Suppressor macrophage treated with lipopolysaccharide for 4 hours (primary cell): ENCODE measurements at regions not wholly inside any gene's neighbourhood (a gene's known extent, or its start where the extent isn't known, plus 50 kb on each side); places are given as distances from the start of the nearest gene placed in this dataset.

Experiments
- DNase-seq: peaks from one replicate; pipeline ENCODE4 v3.0.0-alpha.2; 2020

DNA sequence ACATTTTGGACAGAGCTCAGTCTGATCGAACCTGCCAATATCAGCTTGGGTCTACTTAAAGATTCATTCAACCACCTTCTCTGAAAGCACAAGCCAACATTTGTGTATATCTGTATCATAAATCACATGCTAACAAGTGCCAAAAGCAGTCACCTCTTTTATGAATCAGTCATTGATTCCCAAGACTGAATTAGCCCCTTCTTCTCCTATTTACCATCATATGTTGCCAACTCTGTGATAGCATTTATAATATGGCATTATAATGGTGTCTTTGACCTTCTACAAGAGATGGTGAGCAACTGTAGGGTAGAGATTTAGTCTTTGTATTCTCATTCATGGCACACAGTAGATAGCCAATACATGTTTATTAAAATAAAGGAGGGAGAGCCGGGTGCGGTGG lies 61.4 kb downstream of the DDX53 start:
- DNase-seq: no peak

GRCh38 chrX:23062359-23062758 lies 62.6 kb downstream of the DDX53 start:
- DNase-seq: no peak

DNA sequence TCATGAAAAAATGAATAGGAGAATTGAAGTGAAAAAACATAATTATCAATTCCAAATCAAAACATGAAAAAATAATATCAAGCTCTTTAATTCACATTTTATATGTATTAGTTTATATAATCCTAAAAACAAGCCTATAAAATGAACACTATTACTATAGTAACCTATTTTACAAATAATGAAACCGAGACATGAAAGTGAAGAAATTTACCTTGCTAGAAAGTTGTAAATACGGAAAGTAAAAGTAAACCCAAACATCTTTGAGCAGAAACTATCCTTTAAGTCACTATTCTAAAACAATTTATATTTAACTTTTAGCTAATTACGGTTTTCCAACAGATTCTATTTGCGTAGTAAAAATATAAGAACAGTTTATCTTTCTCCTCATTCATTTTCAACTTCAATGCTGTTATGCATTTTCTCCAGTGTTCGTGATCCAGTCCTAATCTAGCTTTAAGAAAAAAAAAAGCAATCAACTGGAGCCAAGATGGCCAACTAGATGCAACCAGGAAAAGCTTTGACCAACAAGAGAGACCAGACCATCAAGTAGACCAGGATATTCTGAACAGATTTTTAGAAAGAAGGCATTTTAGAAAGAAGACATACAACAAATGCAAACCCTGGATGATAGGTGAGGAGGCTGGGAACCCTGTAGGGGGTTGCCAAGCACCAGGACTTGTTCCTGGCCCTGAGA lies 67.0 kb downstream of the DDX53 start:
- no peak for DNase-seq

DNA sequence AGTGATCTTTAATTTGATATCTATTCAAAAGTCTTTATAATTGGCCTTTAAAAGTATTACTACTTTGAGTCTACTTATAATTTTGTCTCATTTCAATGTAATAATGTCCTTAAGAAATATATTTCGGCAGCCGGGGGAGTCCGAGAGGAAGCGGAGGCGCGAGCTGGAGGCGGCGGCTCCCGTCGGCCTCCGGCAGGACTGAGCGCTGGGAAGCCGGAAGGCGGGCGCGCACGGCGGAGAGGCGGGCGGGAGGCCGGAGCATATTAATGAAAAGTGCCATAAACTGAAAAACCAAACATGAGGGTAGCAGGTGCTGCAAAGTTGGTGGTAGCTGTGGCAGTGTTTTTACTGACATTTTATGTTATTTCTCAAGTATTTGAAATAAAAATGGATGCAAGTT lies 75.7 kb downstream of the DDX53 start:
- peak; percentile 1 for DNase-seq

- no peak for DNase-seq
Observed at GRCh38 chrX:23079347-23079746, 79.6 kb downstream of the DDX53 start.

- DNase-seq: no peak
Observed at GRCh38 chrX:23100826-23101225, 101.1 kb downstream of the DDX53 start.

GRCh38 chrX:23103546-23103945 lies 103.8 kb downstream of the DDX53 start:
- no peak for DNase-seq

GRCh38 chrX:23114241-23114640 lies 114.5 kb downstream of the DDX53 start:
- DNase-seq: no peak

DNA sequence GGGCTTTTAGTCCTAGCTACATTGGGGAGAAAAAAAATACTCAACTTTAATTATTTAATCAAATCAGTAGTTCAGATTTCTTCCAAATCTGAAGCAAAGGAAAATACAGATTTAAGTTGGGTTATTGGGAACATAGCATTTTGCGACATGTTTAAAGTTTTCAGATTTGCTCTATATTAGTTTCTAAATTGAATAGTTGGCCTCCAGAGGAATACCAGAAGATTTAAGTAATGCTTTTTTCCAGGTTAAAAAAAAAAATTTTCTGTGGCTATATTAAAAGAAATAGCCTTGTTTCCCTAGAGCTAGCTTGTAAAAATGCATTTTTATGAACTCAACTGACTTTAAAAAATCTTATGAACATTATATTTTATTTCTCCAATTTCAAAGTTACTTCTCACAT lies 115.9 kb downstream of the DDX53 start:
- DNase-seq: no peak

GRCh38 chrX:23118163-23118562 lies 118.4 kb downstream of the DDX53 start:
- DNase-seq: no peak

DNA sequence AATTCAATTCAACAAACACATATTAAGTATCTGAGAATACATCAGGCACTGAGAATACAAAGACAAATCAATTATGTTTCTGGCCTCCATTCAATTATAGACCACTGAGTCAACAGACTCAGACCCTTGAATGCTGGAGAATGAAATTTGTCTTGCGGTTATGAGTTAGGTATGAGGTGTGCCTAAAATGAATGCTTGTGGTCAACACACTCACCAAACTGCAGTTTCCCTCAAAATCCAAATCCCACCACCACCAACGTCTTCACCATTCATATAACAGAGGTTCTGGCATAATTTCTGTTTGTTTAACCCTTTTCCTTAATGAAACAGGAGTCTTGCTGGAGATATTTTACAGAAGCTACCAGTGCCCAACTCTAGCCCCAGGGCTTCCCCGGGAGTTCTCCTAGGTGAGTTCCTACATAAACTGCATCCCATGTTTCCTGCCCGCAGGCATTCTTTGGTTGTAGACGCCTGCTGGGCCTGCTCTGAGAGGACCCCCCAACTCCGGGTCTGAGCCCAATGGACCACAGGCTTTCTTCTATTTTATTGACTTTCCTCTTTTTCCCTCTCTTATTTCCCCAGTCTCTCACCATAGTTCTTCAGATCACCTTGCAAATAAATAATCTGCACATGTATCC lies 119.2 kb downstream of the DDX53 start:
- DNase-seq: no peak

- no peak for DNase-seq
Observed at GRCh38 chrX:23127586-23127985, 127.8 kb downstream of the DDX53 start.

- no peak for DNase-seq
Observed at GRCh38 chrX:23133551-23133950, 133.8 kb downstream of the DDX53 start.

DNA sequence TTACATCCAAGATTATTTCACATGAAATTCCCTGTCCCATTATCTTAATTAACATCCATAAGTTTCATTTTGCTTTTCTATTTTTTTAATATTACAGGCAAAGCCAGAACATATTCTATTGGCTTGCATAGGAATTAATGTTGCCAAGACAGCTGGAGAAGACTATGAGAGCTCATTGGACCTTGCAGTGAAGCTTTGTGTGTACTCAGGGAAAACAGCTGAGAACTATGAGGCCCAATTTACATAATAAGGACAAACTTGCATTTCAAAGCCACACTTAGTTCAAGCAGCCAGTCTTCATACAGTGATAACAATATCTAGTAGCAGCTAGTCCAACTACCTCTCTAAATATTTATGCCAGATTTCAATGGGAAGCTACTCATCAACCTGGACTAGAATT lies 134.4 kb downstream of the DDX53 start:
- no peak for DNase-seq

- DNase-seq: no peak
Observed at GRCh38 chrX:23136816-23137215, 137.1 kb downstream of the DDX53 start.

GRCh38 chrX:23168291-23168690 lies 166.4 kb upstream of the PTCHD1 start:
- no peak for DNase-seq

- DNase-seq: no peak
Observed at GRCh38 chrX:23185951-23186350, 148.7 kb upstream of the PTCHD1 start.

GRCh38 chrX:23187819-23188218 lies 146.8 kb upstream of the PTCHD1 start:
- DNase-seq: no peak

DNA sequence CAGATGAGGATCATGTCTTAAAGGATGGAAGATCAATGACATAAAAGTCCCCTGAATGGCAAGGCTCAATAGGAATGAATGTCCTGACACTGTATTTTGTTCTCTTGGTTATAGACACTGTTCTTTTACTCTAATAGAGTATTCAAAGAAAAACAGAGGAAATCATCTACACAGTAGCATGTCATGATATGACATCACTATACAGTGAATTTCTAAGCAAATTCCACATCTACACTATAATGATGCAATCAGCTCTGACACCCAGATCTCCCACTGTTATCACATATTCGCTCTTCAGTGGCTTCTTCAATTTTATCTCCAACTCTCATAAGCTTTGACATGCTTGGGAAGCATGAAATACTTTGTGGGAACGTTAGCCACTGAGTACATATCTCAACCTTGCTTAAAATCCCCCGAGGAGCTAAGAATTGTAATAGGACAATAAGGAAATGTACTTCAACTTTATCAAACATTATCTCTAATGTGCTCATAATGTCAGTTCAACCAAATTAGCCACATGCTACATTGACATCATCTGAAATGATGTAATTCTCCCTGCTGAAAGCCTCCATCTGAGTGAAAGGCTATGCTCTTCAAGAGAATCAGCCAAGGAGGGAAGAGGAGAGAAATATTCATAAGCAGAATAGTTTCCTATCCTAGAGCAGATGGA lies 139.6 kb upstream of the PTCHD1 start:
- no peak for DNase-seq

- DNase-seq: no peak
Observed at GRCh38 chrX:23195761-23196160, 138.9 kb upstream of the PTCHD1 start.

DNA sequence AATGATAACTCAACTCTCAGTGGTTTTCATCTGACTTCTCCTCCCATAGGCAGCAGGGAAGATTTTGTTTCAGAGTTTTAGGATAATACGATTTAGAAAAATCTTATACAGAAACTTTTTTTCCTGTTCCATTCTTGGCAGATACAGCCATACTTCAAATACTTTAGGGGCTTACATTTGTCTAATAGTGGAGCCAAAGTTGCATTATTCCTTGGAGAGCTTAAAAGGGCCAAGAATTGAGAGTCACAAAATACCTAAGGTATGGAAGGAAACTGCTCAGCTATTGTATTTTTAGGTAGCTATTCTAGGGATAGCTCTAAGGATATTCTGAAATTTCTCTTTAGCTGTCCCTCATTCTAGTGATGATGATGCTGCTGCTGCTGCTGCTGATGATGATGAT lies 132.9 kb upstream of the PTCHD1 start:
- DNase-seq: no peak

GRCh38 chrX:23202326-23202725 lies 132.3 kb upstream of the PTCHD1 start:
- no peak for DNase-seq

DNA sequence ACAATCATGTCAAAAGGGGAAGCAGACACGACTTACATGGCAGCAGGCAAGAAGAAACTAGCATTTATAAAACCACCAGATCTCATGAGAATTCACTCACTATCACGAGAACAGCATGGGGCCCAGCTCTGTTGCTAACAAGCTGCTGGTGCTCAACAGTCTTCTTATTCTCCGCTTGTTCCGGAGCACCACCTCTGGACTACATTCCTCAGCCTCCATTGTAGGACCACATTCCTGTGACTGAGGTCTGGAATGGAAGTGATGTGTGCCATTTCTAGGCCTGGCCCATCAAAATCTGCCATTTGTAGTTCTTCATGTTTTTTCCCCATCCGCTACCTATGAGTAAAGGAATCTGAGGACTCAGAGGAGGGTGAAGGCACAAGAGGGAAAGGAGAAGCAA lies 111.5 kb upstream of the PTCHD1 start:
- no peak for DNase-seq

GRCh38 chrX:23228454-23228853 lies 106.2 kb upstream of the PTCHD1 start:
- no peak for DNase-seq
